HG03064 (cell line): ENCODE measurements at regions not wholly inside any gene's neighbourhood (a gene's known extent, or its start where the extent isn't known, plus 50 kb on each side); places are given as distances from the start of the nearest gene placed in this dataset.
"Not testable (repeated sequence)": the region's sequence is repeated elsewhere in the genome, so short reads cannot be mapped to it uniquely, and the experiment has no call there.

Experiments used
- ATAC-seq: cut with Tn5 transposase; IDR thresholded peaks from one replicate; pipeline ENCODE4 v1.9.1; 2021; ENCODE audit warnings: low read depth; ENCODE audit not compliant: unreplicated experiment

DNA sequence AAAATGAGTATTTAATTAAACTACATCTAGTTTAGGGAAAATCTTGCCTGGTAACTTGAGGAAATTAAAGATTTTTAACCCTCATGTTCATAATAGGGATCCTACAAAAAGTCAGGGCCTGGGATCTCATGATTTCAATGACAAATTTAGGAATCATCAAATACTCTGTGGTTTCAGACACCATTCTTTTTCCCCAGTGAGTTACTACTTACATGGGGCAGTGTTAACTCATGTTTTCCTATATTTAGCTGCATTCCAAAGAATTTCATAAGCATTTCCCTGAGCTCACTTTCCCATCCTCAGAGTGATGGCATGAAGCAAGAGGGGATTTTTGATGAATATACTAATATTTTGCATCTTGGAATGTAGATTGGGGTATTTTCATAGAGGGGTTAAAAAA lies 321.7 kb downstream of the CENPW start:
- ATAC-seq = no peak

DNA sequence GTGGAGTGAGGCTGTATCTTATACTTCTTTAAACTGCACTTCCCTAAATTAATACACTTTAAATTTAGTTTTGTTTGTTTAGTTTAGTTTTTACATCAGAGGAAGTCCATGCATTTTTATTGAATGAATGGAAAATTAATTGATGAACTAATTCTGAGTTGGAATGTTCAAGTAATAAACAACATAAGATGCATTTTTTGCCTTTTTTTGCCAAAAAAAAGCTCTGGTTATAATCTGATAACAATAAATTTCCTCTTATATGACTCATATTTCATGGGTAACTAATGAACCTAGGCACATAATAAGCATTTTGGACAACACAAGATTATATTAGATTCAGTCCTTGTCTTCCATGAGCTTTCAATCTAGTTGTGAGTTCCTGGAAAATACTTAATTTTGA lies 323.1 kb downstream of the CENPW start:
- ATAC-seq = no peak

DNA sequence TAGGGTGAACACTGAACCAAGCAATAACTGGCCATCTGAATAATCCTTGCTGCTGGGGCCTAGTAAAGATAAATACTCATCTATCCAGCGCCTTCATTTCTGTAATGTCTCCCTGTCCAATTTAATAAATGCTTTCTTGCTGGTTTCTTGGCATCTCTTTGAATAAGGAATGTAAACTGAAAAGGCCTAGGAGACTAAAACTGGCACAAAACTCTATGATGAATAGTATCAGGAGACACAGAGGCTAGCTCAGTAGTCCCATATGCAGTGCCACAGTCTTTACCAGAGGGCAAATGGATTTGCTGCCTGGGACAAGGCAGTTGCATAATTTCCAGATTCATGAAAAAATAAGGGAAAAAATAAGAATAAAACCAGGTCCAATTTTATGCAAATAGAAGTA lies 324.4 kb downstream of the CENPW start:
- no peak for ATAC-seq

DNA sequence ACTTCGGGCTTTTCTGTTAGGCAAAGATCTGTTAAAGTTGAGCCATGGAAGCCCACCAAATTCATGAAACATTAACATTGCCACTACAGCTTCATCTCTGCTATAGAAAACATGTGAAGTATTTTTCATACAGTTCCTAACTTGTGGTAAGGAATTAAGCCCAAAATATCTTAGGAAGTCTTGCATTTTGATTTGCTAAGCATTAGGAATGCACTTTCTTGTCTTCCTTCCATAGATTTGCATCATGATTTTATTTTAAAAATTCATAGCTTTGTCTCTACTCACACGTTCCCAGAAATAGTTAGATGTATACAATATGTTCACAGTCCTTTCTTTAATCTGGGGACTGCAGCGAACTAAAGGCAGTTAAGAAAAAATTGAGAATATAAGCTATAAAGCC lies 325.6 kb downstream of the CENPW start:
- no peak for ATAC-seq

DNA sequence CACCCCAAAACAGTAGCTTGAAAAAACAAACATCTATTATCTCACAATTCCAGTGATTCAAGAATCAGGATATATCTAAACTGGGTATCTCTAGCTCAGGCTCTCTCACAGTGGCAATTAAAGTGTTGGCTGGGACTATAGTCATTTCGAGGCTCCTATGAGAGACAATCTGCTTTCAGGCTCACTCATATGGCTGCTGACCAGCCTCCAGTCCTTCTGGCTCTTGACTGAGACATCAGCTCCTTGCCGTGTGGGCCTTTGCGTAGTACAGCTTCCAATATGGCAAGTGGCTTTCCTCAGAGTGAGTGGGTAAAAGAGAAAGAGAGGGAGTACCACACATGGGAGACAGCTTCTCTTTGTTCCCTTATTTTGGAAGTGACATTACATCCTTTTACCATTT lies 327.2 kb downstream of the CENPW start:
- no peak for ATAC-seq

DNA sequence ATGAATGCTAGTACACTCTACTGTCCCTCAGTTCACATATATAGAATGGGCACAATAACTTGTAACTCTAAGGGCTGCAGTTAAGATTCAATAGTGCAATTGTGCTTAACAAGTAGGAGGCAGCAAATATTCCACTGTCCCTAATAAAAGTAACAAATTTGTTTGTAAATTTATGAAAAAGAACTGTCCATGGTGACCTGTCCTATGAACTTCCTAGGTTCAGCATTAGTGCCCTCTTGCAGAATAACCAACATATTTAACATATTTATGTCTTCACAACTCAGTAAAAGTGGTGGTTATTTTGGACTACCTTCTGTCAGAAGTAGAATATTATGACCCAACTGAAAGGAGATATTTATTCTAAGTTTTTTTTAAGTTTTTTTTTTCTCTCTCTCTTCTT lies 327.8 kb downstream of the CENPW start:
- no peak for ATAC-seq

DNA sequence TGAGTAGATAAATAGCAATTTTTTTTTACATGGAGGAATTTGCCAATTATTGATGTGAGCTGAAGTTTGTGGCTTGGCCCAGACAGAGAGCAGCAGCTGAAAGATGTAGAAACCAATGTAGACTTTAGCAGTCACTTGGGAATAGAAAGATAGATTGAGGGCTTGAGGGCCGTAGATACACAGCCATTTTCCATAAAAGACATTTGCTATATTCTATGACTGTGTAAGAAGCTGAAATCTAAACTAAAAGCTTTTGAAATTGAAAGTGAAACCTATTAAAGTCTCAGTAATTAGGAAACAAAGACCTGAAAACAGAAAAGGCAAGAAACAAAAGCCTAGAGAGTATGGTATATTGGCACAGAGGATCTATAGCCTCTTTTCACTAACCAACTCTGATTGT lies 332.7 kb downstream of the CENPW start:
- no peak for ATAC-seq

DNA sequence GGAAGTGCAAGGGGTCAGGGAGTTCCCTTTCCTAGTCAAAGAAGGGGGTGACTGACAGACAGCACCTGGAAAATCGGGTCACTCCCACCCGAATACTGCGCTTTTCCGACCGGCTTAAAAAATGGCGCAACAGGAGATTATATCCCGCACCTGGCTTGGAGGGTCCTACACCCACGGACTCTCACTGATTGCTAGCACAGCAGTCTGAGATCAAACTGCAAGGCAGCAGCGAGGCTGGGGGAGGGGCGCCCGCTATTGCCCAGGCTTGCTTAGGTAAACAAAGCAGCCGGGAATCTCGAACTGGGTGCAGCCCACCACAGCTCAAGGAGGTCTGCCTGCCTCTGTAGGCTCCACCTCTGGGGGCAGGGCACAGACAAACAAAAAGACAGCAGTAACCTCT lies 333.8 kb downstream of the CENPW start:
- not testable (repeated sequence) for ATAC-seq

DNA sequence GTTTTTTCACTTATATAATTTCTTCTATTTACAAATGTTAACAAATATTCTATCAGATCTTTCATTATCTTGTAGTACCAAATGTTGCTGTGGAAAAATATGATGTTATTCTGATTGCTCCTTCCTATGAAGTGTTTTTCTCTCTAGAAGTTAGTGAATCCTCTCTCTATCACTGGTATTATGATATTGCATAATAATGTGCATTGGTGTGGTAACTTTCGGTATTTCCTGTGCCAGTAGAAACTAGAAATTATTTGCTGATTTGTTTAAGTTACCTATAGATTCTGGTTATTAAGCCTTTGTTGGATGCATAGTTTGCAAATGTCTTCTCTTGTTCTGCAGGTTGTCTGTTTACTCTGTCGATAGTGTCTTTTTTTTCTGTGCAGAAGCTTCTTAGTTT lies 342.5 kb downstream of the CENPW start:
- no peak for ATAC-seq

DNA sequence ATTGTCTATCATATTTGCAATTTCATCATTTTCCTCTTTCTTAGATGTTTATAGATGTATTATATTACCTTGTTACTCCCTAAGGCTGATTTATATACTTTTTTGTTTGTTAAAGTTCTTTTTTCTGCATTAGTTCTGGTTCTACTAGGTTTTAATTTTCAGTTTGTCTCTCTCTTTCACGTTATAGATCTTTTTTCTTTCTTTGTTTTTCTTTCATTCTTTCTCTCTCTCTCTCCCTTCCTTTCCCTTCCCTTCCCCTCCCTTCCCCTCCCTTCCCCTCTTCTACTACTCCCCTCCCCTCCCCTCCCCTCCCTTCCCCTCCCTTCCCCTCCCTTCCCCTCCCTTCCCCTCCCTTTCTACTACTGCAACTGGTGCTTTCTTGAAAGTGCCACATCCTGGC lies 345.3 kb downstream of the CENPW start:
- no peak for ATAC-seq

DNA sequence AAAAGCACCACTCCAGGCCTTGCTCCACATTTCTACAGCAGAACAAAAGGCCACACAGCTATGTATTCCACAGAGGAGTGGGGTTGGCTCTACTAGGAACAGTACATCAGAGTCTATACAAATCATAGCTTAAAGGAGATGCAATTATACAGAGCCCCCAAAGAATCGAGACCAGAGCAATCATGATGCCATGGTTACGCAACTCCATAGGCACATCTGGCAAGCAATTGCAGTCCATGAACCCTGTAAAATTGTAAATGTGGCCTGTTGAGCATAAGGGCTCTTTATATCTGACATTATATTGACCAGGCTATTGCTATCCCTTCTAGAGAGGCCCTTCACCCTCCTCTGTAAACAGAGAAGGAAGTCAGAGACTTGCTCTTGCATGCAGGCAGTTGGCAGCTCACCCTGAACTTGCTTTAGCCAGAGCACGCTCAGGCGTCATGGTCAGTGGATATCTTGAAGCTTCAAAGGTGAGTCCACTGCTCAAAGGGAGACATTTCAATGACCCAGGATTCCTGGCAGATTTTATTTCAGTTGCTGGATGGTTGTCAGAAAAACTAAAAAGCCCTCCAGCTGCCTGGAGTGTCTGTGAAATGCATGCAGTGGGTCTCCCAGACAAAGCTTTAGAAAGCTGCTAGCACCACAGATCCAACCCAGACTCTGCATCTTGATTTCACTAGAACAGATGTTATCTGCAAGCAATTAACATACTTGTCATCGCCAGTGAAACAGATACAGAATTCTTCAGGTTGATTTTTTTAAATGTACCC lies 357.2 kb downstream of the CENPW start:
- no peak for ATAC-seq

DNA sequence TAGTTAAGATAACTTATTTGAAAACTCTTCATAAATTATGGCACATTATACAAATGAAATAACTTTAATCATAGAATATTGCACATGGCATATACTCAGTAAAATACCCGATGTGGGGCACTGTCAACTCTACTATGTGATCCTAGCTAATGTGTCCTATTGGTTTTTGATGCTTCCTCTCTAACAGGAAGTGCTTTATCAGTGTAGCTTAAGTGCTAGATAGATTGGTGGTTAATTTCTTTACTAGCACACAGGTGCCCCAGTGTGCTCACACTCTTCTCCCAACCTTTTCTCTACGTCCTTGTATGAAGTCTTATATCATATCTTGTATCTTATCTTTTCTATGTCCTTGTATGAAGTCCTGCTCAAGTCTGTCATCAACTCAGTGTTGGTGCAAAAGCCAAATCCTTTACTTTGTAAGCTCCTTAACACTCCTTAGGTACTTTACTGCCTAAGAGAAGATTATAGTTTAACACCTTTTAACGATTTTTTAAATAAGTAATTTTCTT lies 358.9 kb downstream of the CENPW start:
- ATAC-seq = no peak

DNA sequence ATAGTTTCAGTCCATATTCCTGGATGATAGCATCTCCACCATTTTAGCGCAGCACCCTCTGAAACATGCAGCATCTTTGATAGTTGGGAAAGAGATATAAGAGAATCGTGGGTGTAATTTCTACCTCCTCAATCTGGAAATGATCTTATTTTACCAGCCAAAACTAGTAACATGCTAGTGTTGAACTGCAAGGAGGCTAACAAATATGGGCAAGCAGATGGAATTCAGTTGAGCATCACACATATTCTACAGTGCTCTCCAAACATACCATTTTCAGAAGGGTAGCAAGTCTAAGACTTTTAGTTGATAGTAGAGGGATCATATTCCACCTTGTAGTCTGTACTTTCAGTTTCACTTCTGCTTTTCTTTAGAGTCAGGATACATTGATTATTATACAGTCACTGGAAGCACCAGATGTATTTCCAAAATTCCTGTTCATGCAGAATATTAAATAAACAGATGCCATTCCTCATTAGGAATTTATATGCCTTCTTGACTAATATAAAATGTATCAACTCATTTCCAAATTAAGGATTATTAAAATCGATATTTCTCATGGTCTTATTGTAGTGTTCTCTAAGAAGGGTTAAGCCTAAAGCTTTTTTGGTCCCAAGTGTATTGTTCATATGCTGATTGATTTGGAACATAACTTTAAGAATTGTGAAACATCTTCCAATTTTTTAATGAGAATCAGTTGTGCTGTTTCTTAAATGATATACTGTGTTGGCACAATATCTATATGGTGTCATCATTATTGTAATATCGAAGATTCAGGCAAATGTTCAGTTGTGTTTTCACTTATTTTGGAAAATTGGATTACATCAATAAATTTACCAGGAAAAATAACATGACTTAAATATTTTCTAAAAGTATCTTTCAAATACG lies 362.0 kb downstream of the CENPW start:
- ATAC-seq = no peak

DNA sequence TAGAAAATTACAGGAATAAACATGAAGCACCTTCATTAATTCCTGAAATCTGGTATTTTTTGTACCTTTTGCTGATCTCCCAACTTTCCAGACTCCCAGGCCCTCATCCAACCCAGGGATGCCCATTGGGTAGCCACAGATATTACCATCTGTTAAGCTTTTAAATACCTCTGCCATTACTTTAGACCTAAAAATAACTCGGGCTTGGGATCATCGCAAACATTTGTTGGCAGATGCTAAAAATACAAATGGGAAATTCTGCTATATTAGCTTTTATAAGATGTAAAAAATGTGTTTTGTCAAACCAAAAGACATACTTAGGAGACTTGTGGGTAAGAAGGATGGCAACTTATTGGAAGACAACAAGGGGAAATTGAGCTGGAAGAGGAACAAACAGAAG lies 376.1 kb downstream of the CENPW start:
- no peak for ATAC-seq

DNA sequence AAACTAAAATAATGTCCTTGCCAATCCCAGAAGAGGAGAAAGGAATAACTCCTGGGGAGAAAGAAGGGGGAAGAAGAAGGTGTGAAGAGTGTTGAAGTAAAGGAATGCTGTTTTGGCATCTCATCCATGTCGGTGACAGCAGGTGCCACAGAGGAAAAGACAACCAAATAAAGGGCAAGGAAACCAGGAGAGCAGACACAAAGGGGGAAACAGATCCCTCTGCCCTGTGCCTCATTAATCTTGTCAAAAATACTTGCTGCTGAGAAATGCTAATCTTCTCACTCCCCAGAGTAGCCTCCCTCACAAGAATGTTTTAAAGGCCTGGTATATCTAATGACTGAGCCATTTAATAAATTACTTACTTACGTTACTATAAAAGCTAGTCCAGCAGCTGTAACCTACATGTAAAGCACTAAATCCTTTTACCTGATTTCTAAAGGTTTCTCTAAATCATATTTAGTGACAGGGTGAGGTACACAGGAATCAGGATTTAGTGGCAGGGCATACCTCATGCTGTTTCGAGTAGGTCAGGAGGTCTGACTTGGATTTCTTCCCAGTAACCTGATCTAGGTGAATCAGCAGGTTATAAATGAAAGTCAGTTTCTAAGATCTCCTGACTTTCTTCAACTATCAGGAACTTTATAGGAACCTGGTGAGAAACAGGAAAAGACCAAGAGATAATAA lies 377.1 kb downstream of the CENPW start:
- ATAC-seq = no peak

DNA sequence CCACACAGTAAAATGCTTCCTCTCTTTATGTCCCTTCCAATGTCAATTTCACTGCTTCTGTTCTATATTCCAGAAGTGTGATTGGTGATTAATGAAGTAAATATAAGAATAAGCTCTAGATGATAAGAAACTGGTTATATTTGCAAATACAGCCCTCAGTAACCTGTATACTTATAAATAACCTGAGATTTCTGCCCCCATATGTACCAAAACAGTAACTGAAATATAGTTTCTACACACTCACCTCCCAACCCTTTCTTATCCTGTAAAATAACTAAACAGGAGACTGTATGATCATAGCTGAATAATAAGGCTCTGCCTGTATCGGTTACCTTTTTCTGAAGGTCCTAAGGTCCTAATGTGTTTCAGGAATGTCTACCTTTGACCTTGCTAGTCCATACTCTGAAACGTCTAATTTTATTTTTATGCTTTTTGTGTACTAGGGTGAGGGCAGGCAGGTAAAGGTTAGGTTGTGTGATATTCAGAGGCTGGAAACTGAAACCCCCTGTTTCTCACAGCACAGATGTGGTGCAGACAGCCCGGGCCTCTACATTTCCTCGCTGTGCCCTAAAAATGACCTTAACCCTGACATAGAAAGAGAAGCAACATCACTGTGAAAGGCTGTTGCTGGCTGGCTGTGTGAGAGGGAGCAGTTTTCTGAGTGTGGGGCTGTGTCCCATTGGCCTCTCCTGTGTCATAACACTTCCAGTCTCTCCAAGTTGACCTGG lies 378.8 kb downstream of the CENPW start:
- peak; percentile 53 for ATAC-seq

DNA sequence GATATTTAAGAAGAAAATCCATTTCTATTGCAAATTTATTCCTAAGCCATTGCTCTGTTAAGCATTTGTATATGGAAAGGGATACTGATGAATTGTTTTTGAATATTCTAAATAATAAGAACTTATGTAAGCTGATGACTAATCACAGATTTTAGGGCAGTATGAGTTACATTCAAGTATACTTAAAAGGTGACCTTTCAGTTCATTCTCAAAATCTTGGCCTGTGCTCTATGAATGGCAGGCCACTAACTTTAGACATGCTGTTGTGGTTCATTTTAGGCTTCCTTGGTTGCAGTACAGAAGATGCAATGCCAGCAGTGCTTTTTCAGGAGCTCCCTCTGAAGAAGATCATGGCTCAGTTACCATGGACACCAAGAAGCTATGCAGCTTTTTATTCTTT lies 380.4 kb downstream of the CENPW start:
- ATAC-seq = no peak

DNA sequence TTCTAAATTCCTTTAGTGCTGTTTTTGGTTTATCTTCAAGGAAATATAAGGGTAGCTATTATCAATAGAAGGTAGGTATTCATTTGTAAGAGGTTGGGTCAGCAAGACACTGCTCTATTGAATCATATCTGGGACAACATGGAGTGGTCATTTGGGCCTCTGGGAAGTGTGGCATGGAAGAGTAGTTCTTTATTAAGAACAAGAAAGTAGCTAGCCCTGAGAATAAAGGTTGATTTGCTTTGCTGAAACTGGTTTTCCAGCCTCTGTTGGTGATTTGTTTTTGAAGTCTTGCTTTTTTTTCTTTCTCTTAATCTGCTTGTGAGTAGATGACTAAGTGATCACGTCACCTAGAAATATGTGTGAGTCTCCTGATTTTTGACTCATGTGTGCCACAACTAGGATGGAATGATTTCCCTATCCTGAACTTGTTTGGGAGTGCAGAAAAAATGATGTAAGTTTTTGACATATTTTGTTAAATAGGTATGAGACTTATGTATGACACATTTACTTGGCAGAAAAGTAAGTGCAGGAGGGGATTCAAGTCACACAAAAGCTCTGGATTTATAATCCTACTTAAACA lies 381.8 kb downstream of the CENPW start:
- ATAC-seq = no peak

DNA sequence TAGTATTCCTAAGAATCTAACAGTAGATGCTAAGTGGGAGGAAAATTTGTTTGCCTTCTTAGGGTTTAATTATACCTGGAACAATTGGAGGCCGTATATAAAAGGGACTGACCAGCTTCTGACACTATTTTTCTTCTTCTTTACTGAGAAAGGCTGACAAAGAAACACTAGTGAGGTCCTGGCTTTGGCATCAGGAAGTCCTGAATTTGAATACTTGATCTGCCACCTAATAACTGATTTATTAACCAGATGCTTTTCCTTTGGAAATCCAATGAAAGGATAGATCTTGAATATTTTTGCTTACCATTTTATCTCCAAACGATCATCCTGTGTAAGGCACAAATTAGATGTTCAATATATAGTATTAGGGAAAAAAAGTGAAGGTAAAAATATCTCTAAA lies 382.5 kb downstream of the CENPW start:
- no peak for ATAC-seq

DNA sequence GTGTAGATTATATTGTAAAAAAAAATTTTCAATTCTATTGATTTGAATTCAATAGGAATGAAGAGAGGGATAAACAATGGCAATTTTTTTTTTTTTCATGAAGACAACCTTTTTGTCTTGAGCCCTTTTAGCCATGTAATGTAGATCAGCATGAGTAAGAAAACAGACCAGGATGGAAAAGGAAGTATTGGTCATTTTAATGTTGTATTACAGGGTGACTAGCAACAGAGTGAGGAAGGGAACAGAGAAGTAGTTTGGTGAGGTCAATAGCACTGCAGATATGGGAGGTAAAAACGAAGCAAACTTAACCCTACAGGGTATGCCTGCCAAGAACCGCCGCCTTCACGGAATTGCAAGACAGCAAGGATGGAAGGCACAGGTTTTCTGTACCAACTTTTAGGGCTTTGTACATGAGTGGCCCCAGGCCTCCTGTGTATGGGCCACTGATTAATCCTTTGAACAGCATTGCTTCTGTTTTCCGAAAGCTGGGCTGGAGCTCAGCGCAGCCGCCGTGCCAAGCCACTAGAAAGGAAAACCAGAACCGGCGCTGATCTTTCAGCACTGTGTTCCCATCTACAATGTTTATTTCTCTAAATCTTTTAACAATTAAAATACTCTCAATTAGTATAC lies 383.7 kb downstream of the CENPW start:
- ATAC-seq = no peak
